Esophagus squamous epithelium (tissue), 4 donors: ENCODE measurements at regions not wholly inside any gene's neighbourhood (a gene's known extent, or its start where the extent isn't known, plus 50 kb on each side); places are given as distances from the start of the nearest gene placed in this dataset.

Experiments
- POLR2A ChIP-seq, 4 donors: fragments of 450-650 bp; IDR thresholded peaks; one replicate each; pipeline ENCODE4 v1.6.1; 2017; ENCODE audit warnings: antibody characterized with exemption in 4 of 4, mild to moderate bottlenecking in 4 of 4, moderate library complexity in 3 of 4
- TF ChIP-seq, protein P1 (sequence below), 6 experiments: fragments of 450-650 bp in 4 of 6; fragments of 200-600 bp in 2 of 6; sonication (generic) in 2 of 6; IDR thresholded peaks; one replicate each; pipeline ENCODE4 v1.5.1; 2016 to 2019; ENCODE audit warnings: antibody characterized with exemption in 6 of 6, mild to moderate bottlenecking in 4 of 6, moderate library complexity in 4 of 6

DNA sequence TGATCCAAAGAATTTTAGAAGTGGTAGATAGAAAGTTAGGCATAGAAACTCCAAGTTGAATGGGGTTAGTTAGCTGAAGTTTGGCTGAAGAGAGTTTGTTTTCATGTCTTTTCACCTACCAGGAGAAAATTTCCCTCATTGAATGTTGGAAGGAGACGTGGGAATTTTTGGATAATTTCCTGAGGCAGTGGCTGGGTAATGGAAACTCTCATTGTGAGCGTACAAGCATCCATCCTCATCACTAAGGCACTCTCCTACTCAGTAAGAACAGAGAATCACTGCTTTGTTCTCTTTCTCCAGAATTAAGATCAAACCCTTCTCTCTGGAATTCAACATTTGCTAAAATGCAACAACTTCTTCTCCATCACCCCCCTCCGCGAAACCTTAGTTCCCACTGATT, 179.7 kb downstream of the PALM2AKAP2 start:
- TF ChIP-seq, protein P1, sequence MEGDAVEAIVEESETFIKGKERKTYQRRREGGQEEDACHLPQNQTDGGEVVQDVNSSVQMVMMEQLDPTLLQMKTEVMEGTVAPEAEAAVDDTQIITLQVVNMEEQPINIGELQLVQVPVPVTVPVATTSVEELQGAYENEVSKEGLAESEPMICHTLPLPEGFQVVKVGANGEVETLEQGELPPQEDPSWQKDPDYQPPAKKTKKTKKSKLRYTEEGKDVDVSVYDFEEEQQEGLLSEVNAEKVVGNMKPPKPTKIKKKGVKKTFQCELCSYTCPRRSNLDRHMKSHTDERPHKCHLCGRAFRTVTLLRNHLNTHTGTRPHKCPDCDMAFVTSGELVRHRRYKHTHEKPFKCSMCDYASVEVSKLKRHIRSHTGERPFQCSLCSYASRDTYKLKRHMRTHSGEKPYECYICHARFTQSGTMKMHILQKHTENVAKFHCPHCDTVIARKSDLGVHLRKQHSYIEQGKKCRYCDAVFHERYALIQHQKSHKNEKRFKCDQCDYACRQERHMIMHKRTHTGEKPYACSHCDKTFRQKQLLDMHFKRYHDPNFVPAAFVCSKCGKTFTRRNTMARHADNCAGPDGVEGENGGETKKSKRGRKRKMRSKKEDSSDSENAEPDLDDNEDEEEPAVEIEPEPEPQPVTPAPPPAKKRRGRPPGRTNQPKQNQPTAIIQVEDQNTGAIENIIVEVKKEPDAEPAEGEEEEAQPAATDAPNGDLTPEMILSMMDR (IDR thresholded peaks at IDR 0.05) = no peak
- no peak for TF ChIP-seq POLR2A (IDR thresholded peaks at IDR 0.05)
